ENCODE measurements at regions not wholly inside any gene's neighbourhood (a gene's known extent, or its start where the extent isn't known, plus 50 kb on each side); places are given as distances from the start of the nearest gene placed in this dataset.
"Not testable (repeated sequence)": the region's sequence is repeated elsewhere in the genome, so short reads cannot be mapped to it uniquely, and the experiment has no call there.

DNA sequence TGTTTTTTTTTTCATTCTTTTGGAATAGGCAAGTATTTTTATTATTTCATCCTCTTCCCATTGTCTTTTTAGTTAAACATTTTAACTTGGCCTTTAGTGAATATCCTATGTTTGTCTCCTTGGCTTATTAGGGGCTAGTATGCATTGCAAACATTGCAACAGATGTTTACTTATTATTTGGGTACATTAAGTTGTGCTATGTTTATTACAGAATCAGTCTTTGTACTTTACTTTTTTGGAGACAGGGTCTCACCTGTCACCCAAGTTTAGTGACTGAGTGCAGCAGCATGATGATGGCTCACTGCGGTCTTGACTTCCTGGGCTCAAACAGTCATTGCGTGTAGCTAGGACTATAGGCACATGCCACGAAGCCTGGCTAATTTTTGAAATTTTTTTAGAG is 51.1 kb upstream of the NUDT6 start:
- DNase-seq (ENCODE audit: extremely low read depth in 1 of 2, low read depth in 1 of 2), result no peak

DNA sequence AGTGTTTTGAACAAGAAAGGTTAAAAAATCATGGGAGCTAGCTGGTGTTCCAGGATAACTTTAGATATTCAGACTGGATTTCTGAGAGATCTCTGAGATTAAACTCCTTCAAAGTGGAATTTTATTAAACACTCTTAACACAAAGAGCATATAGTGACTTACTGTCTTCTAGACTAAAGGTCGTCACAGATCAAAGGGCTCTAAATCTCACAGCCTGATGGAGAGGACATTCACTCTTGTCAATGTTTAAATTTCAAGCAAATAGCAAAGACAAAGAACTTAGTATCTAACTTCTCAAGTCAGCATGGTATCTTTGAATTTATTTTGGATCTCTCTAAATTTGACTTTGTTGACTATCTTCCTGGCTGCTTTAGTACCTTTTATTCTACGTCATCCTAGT is 53.7 kb upstream of the NUDT6 start:
- no peak for DNase-seq (ENCODE audit: extremely low read depth in 1 of 2, low read depth in 1 of 2)

DNA sequence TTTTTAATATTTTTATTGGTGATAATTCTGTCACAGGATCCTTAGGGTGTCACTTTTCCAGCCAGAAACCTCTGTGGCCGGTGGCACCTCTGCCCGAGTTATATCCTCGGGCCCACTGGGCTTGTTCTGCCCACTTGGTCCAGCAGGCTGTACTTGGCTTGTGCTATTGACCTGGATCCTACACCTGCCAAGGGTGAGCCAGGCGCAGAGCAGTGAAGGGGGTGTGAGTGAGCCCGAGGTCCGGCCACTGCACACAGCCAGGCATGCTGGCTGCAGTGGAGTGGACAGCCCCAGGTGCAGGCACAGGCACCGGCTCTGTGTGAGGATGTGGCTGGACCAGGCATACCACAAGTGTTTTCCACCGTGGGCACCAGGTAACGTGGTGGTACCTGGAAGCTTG is 54.7 kb upstream of the NUDT6 start:
- DNase-seq (ENCODE audit: extremely low read depth in 1 of 2, low read depth in 1 of 2), result no peak

DNA sequence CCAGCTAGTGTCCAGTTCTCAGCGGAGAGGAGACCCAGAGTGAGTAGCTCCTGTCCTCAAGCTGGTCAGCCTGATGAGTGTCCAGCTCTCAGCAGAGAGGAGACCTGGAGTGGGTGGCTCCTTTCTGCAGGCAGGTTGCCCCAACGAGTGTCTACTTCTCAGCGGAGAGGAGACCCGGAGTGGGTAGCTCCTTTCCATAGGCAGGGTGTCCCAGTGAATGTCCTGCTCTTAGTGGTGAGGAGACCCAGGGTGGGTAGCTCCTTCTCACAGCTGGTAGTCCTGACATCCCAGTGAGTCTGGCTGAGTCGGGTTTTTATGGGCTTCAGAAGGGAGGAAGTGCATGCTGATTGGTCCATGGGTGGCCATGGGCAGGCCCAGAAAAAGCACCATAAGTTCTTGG is 55.7 kb upstream of the NUDT6 start:
- DNase-seq (ENCODE audit: extremely low read depth in 1 of 2, low read depth in 1 of 2), result no peak

DNA sequence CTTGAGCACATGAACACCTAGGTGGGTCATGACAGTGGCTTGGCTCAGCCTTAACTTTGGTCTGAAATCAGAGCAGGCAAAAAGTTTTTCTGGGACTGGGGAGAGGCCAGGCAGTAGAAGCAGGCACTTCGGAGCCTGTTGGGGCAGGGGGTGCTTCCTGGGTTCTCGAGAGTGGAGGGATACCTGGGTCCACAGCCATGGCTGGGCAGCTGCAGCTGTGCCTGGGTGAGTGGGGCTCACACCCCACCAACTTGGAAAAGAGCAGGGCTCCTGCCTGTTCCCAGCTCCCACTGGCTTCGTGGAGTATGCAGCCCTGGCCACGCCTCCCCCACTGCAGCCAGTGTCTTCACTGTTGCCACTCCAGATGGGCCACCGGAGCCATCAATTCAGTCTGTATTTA is 56.4 kb upstream of the NUDT6 start:
- DNase-seq (ENCODE audit: extremely low read depth in 1 of 2, low read depth in 1 of 2), result no peak

DNA sequence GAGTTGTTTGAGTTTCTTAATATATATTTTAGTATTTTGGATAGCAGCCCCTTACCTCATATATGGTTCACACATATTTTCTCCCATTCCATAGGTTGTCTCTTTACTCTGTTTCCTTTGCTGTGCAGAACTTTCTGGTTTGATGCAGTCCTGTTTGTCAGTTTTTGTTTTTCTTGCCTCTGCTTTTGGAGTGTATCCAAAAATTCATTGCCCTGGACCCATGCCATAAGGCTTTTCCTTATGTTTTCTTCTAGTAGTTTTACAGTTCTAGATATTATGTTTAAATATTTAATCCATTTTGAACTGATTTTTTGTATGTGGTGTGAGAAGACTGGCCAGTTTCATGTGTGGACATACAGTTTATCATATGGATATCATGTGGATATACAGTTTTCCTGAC is 58.5 kb upstream of the NUDT6 start:
- DNase-seq (ENCODE audit: extremely low read depth in 1 of 2, low read depth in 1 of 2), result no peak

DNA sequence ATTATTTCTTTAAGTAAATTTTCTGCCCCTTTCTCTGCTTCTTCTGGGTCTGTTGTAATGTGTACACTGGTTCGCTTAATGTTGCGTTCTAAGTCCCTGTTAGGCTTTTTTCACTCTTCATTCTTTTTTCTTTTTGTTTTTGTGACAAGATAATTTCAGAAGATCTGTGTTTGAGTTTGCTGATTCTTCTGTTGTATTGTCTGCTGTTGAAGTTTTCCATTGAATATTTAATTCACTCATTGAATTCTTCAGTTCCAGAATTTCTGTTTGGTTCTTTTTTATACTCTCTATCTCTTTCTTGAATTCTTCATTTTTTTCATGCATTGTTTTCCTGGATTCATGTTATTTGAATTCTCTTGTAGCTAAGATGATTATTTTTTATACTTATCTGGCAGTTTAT is 66.3 kb upstream of the NUDT6 start:
- no peak for DNase-seq (ENCODE audit: extremely low read depth in 1 of 2, low read depth in 1 of 2)

DNA sequence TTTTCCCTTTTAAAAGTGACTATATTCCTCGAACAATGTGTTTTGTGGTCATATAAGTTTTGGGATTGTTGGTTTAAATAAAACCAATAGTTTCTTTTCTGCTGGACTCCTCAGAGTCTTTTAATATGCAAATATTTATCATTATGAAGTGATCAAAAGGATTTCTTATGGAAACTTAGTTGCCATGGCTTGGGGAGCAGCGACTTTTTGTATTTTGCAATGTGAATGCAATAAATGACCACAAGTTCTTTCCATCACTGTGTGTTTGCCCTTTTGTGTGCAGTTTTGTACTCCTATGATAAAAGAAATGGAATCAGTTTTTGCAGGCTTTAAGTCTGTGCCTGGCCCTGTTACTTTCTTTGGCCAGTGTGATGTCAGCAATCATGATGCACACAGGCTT is 68.5 kb upstream of the NUDT6 start:
- no peak for DNase-seq (ENCODE audit: extremely low read depth in 1 of 2, low read depth in 1 of 2)

DNA sequence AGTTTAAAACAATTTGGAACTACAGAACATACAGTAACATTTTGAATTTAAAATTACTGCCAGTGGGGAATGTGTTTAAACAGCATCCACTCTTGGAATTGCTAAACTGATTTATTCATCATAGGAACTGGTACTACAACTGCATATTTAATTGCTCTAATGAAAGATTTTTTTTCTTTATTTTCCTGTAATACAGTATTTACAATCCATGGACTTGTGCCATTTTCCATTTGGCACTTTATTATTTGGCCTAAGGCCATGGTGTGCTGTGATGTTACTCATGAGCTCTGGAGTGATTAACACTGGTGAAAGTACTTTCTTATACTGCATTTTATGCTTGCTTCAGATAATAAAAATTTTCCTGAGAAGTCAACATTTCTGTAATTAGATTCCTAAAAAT is 69.7 kb upstream of the NUDT6 start:
- DNase-seq (ENCODE audit: extremely low read depth in 1 of 2, low read depth in 1 of 2), result no peak

DNA sequence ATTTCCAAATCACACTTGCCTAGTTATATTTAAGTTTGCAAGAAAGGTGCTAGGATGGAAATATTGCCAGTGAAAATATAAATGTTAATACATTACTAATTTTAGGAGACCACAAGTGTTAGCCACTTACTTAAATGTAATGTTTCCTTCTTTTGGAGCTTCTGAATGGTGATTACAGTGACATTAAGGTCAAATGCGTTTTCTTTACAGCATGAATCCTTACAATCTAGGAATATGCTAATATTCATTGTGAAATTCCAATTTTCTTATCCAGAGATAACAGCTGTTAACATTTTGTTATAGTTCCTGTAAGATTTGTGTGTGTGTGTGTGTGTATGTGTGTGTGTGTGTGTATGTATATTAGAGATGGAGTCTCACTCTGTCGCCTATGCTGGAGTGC is 70.2 kb upstream of the NUDT6 start:
- no peak for DNase-seq (ENCODE audit: extremely low read depth in 1 of 2, low read depth in 1 of 2)

DNA sequence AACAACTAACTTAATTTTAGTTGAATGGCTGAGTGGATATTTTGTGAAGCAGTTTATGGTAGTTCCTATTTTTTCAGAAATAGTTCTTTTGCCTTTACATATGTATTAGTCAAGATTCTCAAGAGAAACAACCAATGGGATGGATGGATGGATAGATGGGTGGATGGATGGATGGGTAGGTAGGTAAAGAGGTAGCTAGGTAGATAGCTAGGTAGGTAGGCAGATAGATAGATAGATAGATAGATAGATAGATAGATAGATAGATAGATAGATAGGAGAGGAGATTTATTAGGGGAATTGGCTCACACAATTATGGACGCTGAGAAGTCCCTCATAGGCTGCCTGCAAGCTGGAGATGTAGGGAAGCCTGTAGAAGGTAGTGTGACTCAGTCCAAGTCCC is 74.0 kb upstream of the NUDT6 start:
- no peak for DNase-seq (ENCODE audit: extremely low read depth in 1 of 2, low read depth in 1 of 2)

DNA sequence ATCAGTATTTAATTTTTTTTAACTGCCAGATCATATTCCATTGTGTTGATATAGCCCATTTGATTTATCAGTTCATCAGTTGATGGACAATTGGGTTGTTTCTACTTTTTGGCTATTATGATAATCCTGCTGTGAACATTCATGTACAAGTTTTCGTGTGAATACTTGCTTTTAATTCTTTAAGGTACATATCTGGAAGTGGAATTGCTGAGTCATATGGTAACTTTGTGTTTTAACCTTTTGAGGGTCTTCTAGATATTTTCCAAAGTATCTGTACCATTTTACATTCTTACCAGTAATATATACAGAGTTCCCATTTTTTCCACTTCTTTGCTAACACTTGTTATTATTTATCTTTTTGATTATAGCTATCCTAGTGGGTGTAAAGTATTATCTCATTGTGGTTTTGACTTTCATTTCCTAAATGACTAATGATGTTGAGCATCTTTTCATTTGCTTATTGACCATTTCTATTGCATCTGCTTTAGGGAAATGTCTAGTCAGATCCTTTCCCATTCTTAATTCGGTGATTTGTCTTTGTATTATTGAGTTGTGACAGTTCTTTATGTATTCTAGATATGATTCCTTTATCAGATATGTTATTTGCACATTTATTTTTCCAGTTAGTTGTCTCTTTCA is 75.2 kb upstream of the NUDT6 start:
- no peak for DNase-seq (ENCODE audit: extremely low read depth in 1 of 2, low read depth in 1 of 2)

DNA sequence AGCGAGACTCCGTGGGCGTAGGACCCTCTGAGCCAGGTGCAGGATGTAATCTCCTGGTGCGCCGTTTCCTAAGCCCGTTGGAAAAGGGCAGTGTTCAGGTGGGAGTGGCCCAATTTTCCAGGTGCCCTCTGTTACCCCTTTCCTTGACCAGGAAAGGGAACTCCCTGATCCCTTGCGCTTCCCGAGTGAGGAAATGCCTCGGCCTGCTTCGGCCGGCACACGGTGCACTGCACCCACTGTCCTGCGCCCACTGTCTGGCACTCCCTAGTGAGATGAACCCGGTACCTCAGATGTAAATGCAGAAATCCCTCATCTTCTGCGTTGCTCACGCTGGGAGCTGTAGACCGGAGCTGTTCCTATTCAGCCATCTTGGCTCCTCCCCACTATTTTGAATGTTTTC is 81.7 kb upstream of the NUDT6 start:
- DNase-seq (ENCODE audit: extremely low read depth in 1 of 2, low read depth in 1 of 2), result not testable (repeated sequence)

DNA sequence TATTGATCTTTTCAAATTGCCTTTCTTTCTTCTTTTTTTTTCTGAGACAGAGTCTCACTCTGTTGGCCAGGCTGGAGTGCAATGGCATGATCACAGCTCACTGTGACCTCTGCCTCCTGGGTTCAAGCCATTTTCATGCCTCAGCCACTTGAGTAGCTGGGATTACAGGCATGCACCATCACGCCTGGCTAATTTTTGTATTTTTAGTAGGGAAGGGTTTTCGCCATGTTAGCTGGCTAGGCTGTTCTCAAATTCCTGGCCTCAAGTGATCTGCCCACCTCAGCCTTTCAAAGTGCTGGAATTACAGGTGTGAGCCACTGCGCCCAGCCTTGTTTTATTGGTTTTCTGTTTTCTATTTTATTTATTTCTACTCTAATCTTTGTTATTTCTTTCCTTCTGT is 82.7 kb upstream of the NUDT6 start:
- DNase-seq (ENCODE audit: extremely low read depth in 1 of 2, low read depth in 1 of 2), result not testable (repeated sequence)

DNA sequence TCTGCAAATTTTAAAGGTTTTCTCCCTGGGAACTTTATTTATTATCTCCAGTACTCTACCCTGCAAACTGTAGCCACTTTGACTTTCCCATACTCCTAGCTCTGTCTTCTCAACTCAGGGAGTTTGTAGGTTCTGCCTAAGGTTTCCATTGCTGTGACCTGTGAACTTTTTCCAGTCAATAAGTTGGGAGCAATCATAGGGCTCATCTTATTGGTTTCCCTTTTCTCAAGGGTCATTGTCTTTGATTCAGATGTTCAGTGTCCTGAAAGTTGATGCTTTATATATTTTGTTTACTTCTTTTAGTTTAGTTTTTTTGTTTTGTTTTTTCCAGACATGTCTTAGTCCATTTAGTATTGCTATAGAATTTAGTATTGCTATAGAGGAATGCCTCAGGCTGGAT is 85.3 kb upstream of the NUDT6 start:
- DNase-seq (ENCODE audit: extremely low read depth in 1 of 2, low read depth in 1 of 2), result no peak

DNA sequence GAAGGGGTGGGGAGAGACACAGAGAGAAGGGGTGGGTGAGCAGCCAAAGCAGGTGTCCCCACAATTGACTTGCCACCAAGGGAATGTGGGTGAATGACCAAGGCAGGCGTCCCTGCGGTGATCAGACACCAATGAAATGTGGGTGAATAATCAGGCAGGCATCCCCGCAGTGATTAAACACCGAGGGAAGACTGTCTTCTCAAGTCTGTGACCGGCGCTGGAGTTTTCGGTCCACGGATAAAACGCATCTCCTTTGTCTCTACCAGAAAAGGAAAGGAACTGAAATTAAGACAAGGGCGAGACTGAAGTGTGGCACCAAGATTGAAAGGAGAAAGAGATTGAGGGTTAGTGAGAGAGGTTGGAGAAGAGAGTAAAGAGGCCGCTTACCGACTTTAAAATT is 90.0 kb upstream of the NUDT6 start:
- DNase-seq (ENCODE audit: extremely low read depth in 1 of 2, low read depth in 1 of 2), result not testable (repeated sequence)

DNA sequence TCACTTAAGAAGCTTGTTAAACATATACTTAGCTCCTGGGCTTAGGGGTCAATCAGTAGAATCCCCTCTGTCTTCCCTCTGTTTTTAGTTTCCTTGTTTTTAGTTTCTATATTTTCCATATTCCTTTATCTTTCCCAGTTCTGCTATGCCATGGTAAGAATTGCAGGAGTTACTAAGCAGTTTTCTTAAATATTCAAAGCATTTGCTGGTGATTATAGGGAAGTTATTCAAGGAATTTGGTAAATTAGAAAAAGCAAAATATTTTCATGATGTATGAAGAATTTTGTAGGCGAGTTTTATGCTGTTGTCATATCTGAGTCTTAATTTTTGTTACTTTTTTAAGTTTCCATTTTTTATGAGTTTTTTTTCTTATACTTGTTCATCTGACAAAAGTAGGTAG is 91.6 kb upstream of the NUDT6 start:
- DNase-seq (ENCODE audit: extremely low read depth in 1 of 2, low read depth in 1 of 2), result no peak

DNA sequence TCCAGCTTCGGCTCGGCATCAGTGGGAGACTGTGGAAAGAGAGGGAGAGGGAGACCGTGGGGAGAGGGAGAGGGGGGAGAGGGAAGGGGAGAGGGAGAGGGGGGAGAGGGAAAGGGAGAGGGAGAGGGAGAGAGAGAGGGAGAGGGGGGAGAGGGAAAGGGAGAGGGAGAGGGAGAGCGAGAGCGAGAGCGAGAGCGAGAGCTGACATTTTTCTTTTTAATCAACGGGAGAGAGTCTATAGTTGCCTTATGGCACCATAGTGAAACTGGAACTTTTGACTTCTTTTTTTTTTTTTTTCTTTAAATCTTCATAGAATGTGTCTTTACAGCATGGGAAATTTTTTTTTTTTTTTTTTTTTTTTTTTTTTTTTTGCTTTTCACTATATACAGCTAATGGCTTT is 94.7 kb upstream of the NUDT6 start:
- DNase-seq (ENCODE audit: extremely low read depth in 1 of 2, low read depth in 1 of 2), result no peak

DNA sequence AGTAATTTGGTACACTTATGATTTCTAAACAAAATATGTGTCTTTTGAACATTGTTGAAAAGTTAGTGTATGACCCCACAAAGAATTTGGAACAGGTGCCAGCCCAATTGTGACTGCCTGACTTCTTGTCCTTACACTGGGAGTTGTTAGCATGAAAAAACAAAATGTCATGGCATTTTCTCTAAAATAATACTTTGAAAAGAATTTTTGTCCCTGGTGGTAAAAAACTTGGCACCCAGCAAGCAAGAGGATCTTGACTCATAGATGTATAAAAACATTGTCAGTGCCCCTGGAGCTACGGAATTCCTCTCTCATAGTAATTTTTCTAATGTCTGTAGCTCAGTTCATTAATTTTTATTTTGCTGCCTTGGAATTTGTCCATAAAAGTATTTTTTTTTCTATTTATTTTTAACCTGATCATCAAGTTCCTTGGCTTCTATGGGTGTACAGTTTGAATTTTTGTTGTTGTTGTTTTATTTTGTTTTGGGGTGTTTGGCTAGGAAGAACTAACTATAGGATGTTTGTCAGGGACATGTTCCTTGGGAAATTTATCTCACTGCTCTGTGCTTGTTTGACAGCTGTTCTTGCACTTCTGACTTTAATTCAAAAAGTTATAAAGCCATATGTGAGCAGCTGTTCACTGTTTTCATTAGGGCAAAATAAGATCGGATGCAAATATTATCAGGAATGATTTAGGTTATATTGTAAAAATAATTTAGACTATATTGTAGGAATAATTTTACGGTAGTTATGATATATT is 95.4 kb upstream of the NUDT6 start:
- no peak for DNase-seq (ENCODE audit: extremely low read depth in 1 of 2, low read depth in 1 of 2)

DNA sequence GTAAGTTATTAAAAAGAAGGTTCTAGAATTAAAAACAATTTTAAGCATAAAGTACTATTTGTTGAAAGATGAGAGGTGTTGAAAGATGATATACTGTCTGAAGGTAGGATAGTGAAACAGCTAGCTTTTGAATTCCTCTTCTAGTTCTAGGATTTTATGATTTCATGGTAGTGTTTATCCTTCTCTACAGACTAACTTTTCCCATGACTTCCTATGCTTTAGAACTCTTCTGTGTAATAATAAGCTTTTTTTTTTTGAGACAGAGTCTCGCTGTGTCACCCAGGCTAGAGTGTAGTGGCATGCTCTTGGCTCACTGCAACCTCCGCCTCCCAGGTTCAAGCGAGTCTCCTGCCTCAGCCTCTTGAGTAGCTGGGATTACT is 96.0 kb upstream of the NUDT6 start:
- no peak for DNase-seq (ENCODE audit: extremely low read depth in 1 of 2, low read depth in 1 of 2)

DNA sequence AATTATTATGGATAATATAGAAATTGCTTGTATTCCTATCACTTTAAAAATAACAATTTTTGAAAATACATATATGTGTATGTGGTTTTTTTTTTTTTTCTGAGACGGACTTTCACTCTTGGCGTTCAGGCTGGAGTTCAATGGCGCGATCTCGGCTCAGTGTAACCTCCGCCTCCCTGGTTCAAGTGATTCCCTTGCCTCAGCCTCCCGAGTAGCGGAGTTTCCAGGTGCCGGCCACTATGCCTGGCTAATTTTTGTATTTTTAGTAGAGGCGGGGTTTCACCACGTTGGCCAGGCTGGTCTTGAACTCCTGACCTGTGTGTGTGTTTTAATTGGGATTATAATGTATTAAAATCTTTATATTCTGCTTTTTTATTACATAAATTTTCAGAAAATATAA is 97.9 kb upstream of the NUDT6 start:
- no peak for DNase-seq (ENCODE audit: extremely low read depth in 1 of 2, low read depth in 1 of 2)

DNA sequence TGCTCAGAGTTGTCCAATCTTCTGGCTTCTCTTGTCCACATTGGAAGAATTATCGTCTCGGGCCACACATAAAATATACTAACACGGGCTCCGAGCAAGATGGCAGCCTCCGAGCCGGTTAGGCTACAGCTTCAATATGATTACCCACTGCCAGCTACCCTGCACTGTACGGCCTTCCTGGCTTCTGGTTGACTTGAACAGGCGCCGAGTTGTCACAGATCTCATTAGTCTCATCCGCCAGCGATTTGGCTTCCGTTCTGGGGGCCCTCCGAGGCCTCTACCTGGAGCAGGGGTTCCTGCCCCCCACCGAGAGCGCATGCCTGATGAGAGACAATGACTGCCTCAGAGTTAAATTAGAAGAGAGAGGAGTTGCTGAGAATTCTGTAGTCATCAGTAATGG is 101.2 kb upstream of the NUDT6 start:
- no peak for DNase-seq (ENCODE audit: extremely low read depth in 1 of 2, low read depth in 1 of 2)

DNA sequence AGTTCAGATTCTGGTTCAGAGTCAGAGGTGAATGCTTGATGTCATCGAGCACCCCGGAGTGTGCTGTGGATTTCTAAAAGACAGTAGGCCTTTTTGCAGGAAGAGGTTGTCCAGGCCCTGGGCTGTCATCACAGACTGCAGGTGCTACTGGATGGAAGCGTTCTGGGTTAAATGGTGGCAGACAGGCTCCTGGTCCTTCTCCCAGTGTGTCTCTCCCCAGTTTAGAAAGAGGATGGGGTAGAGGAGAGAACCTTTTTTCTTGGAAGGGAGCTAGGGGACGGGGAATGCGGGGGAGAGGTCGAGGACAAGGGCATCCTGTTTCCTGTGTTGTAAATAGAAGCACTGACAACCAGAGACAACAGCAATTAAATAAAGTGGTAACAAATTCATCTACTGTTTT is 102.3 kb upstream of the NUDT6 start:
- DNase-seq (ENCODE audit: extremely low read depth in 1 of 2, low read depth in 1 of 2), result no peak

Measured in stimulated activated CD8-positive, alpha-beta memory T cell treated with anti-CD3 and anti-CD28 coated beads, Interleukin-7, amount 100 ng/mL, for 48 hours (primary cell).